ENCODE measurements at regions not wholly inside any gene's neighbourhood (a gene's known extent, or its start where the extent isn't known, plus 50 kb on each side); places are given as distances from the start of the nearest gene placed in this dataset.

- no peak for DNase-seq (ENCODE audit: low spot score)
These were observed 447.4 kb upstream of the ROBO1 start for GRCh38 chr3:80215191-80215590.

GRCh38 chr3:80213086-80213485 is 445.3 kb upstream of the ROBO1 start:
- DNase-seq (ENCODE audit: low spot score), result no peak

GRCh38 chr3:80192936-80193335 is 425.1 kb upstream of the ROBO1 start:
- DNase-seq (ENCODE audit: low spot score), result no peak

GRCh38 chr3:80190051-80190450 is 422.3 kb upstream of the ROBO1 start:
- no peak for DNase-seq (ENCODE audit: low spot score)

- no peak for DNase-seq (ENCODE audit: low spot score)
These were observed 420.2 kb upstream of the ROBO1 start for GRCh38 chr3:80187981-80188380.

GRCh38 chr3:80159990-80160506 is 392.2 kb upstream of the ROBO1 start:
- no peak for DNase-seq (ENCODE audit: low spot score)

- DNase-seq (ENCODE audit: low spot score), result no peak
These were observed 390.5 kb upstream of the ROBO1 start for GRCh38 chr3:80158332-80158731.

- no peak for DNase-seq (ENCODE audit: low spot score)
These were observed 389.7 kb upstream of the ROBO1 start for GRCh38 chr3:80157546-80157945.

GRCh38 chr3:80152692-80153091 is 384.9 kb upstream of the ROBO1 start:
- DNase-seq (ENCODE audit: low spot score), result no peak

- no peak for DNase-seq (ENCODE audit: low spot score)
These were observed 374.9 kb upstream of the ROBO1 start for GRCh38 chr3:80142714-80143113.

- DNase-seq (ENCODE audit: low spot score), result no peak
These were observed 373.8 kb upstream of the ROBO1 start for GRCh38 chr3:80141557-80141956.

- DNase-seq (ENCODE audit: low spot score), result no peak
These were observed 348.5 kb upstream of the ROBO1 start for GRCh38 chr3:80116281-80116680.

- no peak for DNase-seq (ENCODE audit: low spot score)
These were observed 346.9 kb upstream of the ROBO1 start for GRCh38 chr3:80114694-80115093.

- no peak for DNase-seq (ENCODE audit: low spot score)
These were observed 345.5 kb upstream of the ROBO1 start for GRCh38 chr3:80113331-80113730.

- no peak for DNase-seq (ENCODE audit: low spot score)
These were observed 331.8 kb upstream of the ROBO1 start for GRCh38 chr3:80099559-80100066.

- DNase-seq (ENCODE audit: low spot score), result no peak
These were observed 329.9 kb upstream of the ROBO1 start for GRCh38 chr3:80097674-80098073.

- no peak for DNase-seq (ENCODE audit: low spot score)
These were observed 329.1 kb upstream of the ROBO1 start for GRCh38 chr3:80096909-80097308.

GRCh38 chr3:80094589-80094988 is 326.8 kb upstream of the ROBO1 start:
- no peak for DNase-seq (ENCODE audit: low spot score)

- DNase-seq (ENCODE audit: low spot score), result no peak
These were observed 320.0 kb upstream of the ROBO1 start for GRCh38 chr3:80087767-80088166.

- DNase-seq (ENCODE audit: low spot score), result no peak
These were observed 318.6 kb upstream of the ROBO1 start for GRCh38 chr3:80086426-80086825.

- no peak for DNase-seq (ENCODE audit: low spot score)
These were observed 312.1 kb upstream of the ROBO1 start for GRCh38 chr3:80079886-80080285.

- DNase-seq (ENCODE audit: low spot score), result no peak
These were observed 300.7 kb upstream of the ROBO1 start for GRCh38 chr3:80068459-80068858.

GRCh38 chr3:80063535-80063934 is 295.7 kb upstream of the ROBO1 start:
- no peak for DNase-seq (ENCODE audit: low spot score)

- DNase-seq (ENCODE audit: low spot score), result no peak
These were observed 292.9 kb upstream of the ROBO1 start for GRCh38 chr3:80060664-80061063.

GRCh38 chr3:80055306-80055705 is 287.5 kb upstream of the ROBO1 start:
- no peak for DNase-seq (ENCODE audit: low spot score)

All from pons (tissue), 1 donor.